B cell (primary cell): ENCODE measurements at regions not wholly inside any gene's neighbourhood (a gene's known extent, or its start where the extent isn't known, plus 50 kb on each side); places are given as distances from the start of the nearest gene placed in this dataset.

ENCODE experiments used
- ATAC-seq: fragments of 200-7000 bp; cut with Tn5 transposase; one replicate; pipeline ENCODE4 v1.10.0; 2021; ENCODE audit warnings: low read depth, mild to moderate bottlenecking, moderate number of reproducible peaks, moderate library complexity
- CTCF ChIA-PET: fragments of 350-600 bp; sonication (Branson Sonifier 250); formaldehyde crosslinking; loops from one replicate; lab custom pipeline; 2021; ENCODE audit warnings: antibody characterized with exemption, inconsistent platforms; lab: Charles Lee
- POLR2A ChIA-PET: fragments of 350-600 bp; sonication (Branson Sonifier 250); formaldehyde crosslinking; loops from one replicate; lab custom pipeline; 2021; ENCODE audit warnings: antibody characterized with exemption; lab: Charles Lee
- DNase-seq: peaks from one replicate; pipeline ENCODE4 v3.0.0; 2013
- H2AFZ ChIP-seq: 2 replicates; pipeline ENCODE4 v1.6.1; 2012; ENCODE audit warnings: mild to moderate bottlenecking, low read depth, low read length; ENCODE audit not compliant: insufficient read depth, poor library complexity, severe bottlenecking
- H3K27ac ChIP-seq, 2 donors: 1 replicate in 1 of 2; 2 replicates in 1 of 2; pipeline ENCODE4 v1.5.1; 2012 to 2013; ENCODE audit warnings: low read length in 2 of 2, mild to moderate bottlenecking in 2 of 2, moderate library complexity in 1 of 2
- H3K27me3 ChIP-seq, 4 experiments: fragments of 200-600 bp in 1 of 4; sonication (generic) in 1 of 4; replicated peaks in 1 of 4; 1 replicate in 2 of 4; 2 replicates in 2 of 4; pipeline versions ENCODE4 v1.6.1 to v1.7.0; 2013 to 2016; ENCODE audit warnings: low read length in 3 of 4, mild to moderate bottlenecking in 2 of 4, mixed read lengths in 1 of 4, moderate library complexity in 1 of 4; ENCODE audit not compliant: insufficient read depth in 4 of 4, control insufficient read depth in 3 of 4; ENCODE audit errors: control extremely low read depth in 1 of 4
- H3K36me3 ChIP-seq, 2 experiments: replicated peaks in 1 of 2; 1 replicate in 1 of 2; 2 replicates in 1 of 2; pipeline versions ENCODE4 v1.6.1 to v1.7.1; 2013; ENCODE audit warnings: low read length in 1 of 2; ENCODE audit not compliant: insufficient read depth in 2 of 2, control insufficient read depth in 1 of 2; ENCODE audit errors: control extremely low read depth in 1 of 2, extremely low read depth in 1 of 2
- H3K4me1 ChIP-seq, 2 donors: fragments of 200-600 bp in 1 of 2; sonication (generic) in 1 of 2; 1 replicate in 1 of 2; 2 replicates in 1 of 2; pipeline versions ENCODE4 v1.5.1 to v1.6.1; 2013 to 2017; ENCODE audit warnings: low read length in 2 of 2; ENCODE audit not compliant: control insufficient read depth in 2 of 2, insufficient read depth in 2 of 2
- H3K4me2 ChIP-seq: replicated peaks from 2 replicates; pipeline ENCODE3; 2012; ENCODE audit warnings: mild to moderate bottlenecking, low read depth, low read length; ENCODE audit not compliant: poor library complexity, severe bottlenecking
- H3K4me3 ChIP-seq, 5 experiments: fragments of 200-600 bp in 1 of 5; sonication (generic) in 1 of 5; 1 replicate in 3 of 5; 2 replicates in 2 of 5; pipeline versions ENCODE4 v1.5.1 to v1.7.0; 2011 to 2016; ENCODE audit warnings: low read length in 4 of 5, mild to moderate bottlenecking in 4 of 5, low read depth in 2 of 5, control low read depth in 1 of 5, moderate library complexity in 1 of 5; ENCODE audit not compliant: insufficient read depth in 1 of 5; ENCODE audit errors: control extremely low read depth in 1 of 5, extremely low read depth in 1 of 5
- H3K79me2 ChIP-seq: fragments of 200-600 bp; sonication (generic); one replicate; pipeline ENCODE4 v1.6.0; 2016; ENCODE audit warnings: low read length; ENCODE audit not compliant: control insufficient read depth, insufficient read depth
- H3K9ac ChIP-seq: fragments of 200-600 bp; sonication (generic); 2 replicates; pipeline ENCODE4 v1.6.1; 2017; ENCODE audit warnings: mild to moderate bottlenecking, low read length, moderate library complexity
- H3K9me3 ChIP-seq, 3 donors: one replicate each; pipeline versions ENCODE4 v1.6.1 to v1.7.1; 2013; ENCODE audit warnings: low read length in 2 of 3; ENCODE audit not compliant: control insufficient read depth in 2 of 3, insufficient read depth in 1 of 3; ENCODE audit errors: control extremely low read depth in 1 of 3
- H4K20me1 ChIP-seq: 2 replicates; pipeline ENCODE4 v1.6.0; 2012; ENCODE audit warnings: mild to moderate bottlenecking, low read length; ENCODE audit not compliant: insufficient read depth, control insufficient read depth, poor library complexity, severe bottlenecking
- H3K27ac Mint-ChIP-seq: one replicate; pipeline ENCODE4 v1.8.0; 2021; ENCODE audit warnings: mixed read lengths
- H3K27me3 Mint-ChIP-seq: one replicate; pipeline ENCODE4 v1.8.0; 2021; ENCODE audit warnings: mixed read lengths
- H3K4me1 Mint-ChIP-seq: one replicate; pipeline ENCODE4 v1.8.0; 2021; ENCODE audit warnings: mixed read lengths
- H3K4me3 Mint-ChIP-seq: one replicate; pipeline ENCODE4 v1.8.0; 2021; ENCODE audit warnings: mixed read lengths
- H3K9me3 Mint-ChIP-seq: one replicate; pipeline ENCODE4 v1.8.0; 2022; ENCODE audit warnings: mixed read lengths; ENCODE audit not compliant: insufficient read depth
- EZH2 ChIP-seq: IDR thresholded peaks from 2 replicates; pipeline ENCODE4 v1.6.1; 2012; ENCODE audit warnings: borderline replicate concordance, low read depth, mild to moderate bottlenecking, moderate library complexity, low read length; ENCODE audit not compliant: insufficient read depth, poor library complexity, severe bottlenecking
- WGBS: methylation state at CpG from one replicate; pipeline ENCODE4 v1.1.5; 2013; ENCODE audit warnings: missing lambda C conversion rate; ENCODE audit not compliant: insufficient coverage; 5-methylcytosine and 5-hydroxymethylcytosine counted together
- intact Hi-C: fragments of 100-400 bp; cut with micrococcal nuclease; formaldehyde crosslinking; loops from one replicate; pipeline ENCODE4 v1.10.0; 2022
- TF ChIP-seq, protein P1 (sequence below): fragments of 200-600 bp; IDR thresholded peaks from one replicate; pipeline ENCODE4 v1.8.0; 2022; ENCODE audit warnings: antibody characterized with exemption, mild to moderate bottlenecking

DNA sequence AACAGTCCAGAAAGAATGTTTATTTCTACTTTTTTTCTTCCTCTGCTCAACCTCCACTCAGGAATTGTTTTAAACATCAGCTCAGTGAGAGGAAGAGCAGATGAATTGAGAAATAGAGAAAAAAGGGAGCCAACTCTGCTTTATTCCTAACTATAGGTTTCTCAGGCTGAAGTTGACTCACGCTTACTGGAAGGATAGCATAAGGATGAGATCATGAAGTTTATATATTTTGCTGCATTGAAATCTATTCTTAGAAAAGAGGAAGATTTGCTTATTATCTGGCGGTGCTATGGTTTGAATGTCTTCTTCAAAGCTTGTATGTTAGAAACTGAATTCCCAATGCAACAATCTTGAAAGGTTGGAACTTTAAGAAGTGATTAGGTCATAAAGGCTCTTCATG is 1673.4 kb upstream of the PCDH7 start:
- intact Hi-C loops, result no loop called here
- H3K79me2 ChIP-seq, result no peaks in the 10 kb centered on the region
- H3K4me2 ChIP-seq, result no peak overlapping the region
- H3K36me3 ChIP-seq, result no peaks in the 10 kb centered on the region
- peaks cover 0 to 13% (median 0%) of the 10 kb centered on the region in 3 donors for H3K9me3 ChIP-seq
- H3K27ac ChIP-seq, result no peak overlapping the region
- H3K27me3 Mint-ChIP-seq, result no peaks in the 10 kb centered on the region
- H3K27me3 ChIP-seq, result no peaks in the 10 kb centered on the region
- no peak overlapping the region for H3K4me3 ChIP-seq
- H3K4me3 Mint-ChIP-seq, result no peak overlapping the region
- ATAC-seq (no peak), DNase-seq (no peak)
- TF ChIP-seq, protein P1, sequence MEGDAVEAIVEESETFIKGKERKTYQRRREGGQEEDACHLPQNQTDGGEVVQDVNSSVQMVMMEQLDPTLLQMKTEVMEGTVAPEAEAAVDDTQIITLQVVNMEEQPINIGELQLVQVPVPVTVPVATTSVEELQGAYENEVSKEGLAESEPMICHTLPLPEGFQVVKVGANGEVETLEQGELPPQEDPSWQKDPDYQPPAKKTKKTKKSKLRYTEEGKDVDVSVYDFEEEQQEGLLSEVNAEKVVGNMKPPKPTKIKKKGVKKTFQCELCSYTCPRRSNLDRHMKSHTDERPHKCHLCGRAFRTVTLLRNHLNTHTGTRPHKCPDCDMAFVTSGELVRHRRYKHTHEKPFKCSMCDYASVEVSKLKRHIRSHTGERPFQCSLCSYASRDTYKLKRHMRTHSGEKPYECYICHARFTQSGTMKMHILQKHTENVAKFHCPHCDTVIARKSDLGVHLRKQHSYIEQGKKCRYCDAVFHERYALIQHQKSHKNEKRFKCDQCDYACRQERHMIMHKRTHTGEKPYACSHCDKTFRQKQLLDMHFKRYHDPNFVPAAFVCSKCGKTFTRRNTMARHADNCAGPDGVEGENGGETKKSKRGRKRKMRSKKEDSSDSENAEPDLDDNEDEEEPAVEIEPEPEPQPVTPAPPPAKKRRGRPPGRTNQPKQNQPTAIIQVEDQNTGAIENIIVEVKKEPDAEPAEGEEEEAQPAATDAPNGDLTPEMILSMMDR, result no peak
- TF ChIP-seq EZH2, result no peak
- no peaks in the 10 kb centered on the region for H4K20me1 ChIP-seq
- H3K4me1 ChIP-seq, result no peaks in the 10 kb centered on the region
- no peak overlapping the region for H3K9ac ChIP-seq
- no peaks in the 10 kb centered on the region for H3K4me1 Mint-ChIP-seq
- no CpG with 5 or more reads among the region's 2 CpGs for WGBS
- no peak overlapping the region for H2AFZ ChIP-seq
- CTCF ChIA-PET, result no interaction called here
- no peak overlapping the region for H3K27ac Mint-ChIP-seq
- POLR2A ChIA-PET, result no interaction called here
- H3K9me3 Mint-ChIP-seq, result peaks cover 3% of the 10 kb centered on the region

DNA sequence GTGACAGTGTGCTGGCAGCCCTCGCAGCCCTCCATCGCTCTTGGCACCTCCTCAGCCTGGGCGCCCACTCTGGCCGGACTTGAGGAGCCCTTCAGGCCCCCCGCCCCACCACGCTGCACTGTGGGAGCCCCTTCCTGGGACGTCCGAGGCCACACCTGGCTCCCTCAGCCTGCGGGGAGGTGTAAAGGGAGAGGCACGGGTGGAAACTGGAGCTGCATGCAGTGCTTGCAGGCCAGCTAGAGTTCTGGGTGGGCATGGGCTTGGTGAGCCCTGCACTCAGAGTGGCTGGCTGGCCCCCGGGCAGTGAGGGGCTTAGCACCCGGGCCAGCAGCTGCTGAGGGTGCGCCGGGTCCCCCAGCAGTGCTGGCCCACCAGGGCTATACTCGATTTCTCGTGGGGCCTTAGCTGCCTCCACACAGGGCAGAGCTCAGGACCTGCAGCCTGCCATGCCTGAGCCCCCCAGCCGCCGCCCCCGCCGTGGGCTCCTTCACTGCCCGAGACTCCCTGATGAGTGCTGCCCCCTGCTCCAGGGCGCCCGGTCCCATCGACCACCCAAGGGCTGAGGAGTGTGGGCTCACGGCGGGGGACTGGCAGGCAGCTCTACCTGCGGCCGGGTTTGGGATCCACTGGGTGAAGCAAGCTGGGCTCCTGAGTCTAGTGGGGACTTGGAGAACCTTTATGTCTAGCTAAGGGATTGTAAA is 1672.7 kb upstream of the PCDH7 start:
- Histone ChIP-seq H3K9ac (no peak overlapping the region), H3K79me2 (no peaks in the 10 kb centered on the region), H3K27me3 (no peaks in the 10 kb centered on the region), H3K36me3 (no peaks in the 10 kb centered on the region), H3K27ac (no peak overlapping the region), H3K4me1 (no peaks in the 10 kb centered on the region), H4K20me1 (no peaks in the 10 kb centered on the region), H3K4me2 (no peak overlapping the region), H3K4me3 (no peak overlapping the region), H2AFZ (no peak overlapping the region), H3K9me3 (peaks cover 0 to 13% (median 0%) of the 10 kb centered on the region in 3 donors)
- ChIA-PET POLR2A (no interaction called here), CTCF (no interaction called here)
- DNase-seq (no peak), ATAC-seq (no peak)
- no peaks in the 10 kb centered on the region for H3K27me3 Mint-ChIP-seq
- TF ChIP-seq, protein P1, result no peak
- TF ChIP-seq EZH2, result no peak
- H3K4me3 Mint-ChIP-seq, result no peak overlapping the region
- 94% methylated on average over 28 of the region's 28 CpGs for WGBS
- H3K9me3 Mint-ChIP-seq, result peaks cover 3% of the 10 kb centered on the region
- no peaks in the 10 kb centered on the region for H3K4me1 Mint-ChIP-seq
- no peak overlapping the region for H3K27ac Mint-ChIP-seq
- intact Hi-C loops, result no loop called here
